ENCODE measurements at regions not wholly inside any gene's neighbourhood (a gene's known extent, or its start where the extent isn't known, plus 50 kb on each side); places are given as distances from the start of the nearest gene placed in this dataset.
"Not testable (repeated sequence)": the region's sequence is repeated elsewhere in the genome, so short reads cannot be mapped to it uniquely, and the experiment has no call there.

DNA sequence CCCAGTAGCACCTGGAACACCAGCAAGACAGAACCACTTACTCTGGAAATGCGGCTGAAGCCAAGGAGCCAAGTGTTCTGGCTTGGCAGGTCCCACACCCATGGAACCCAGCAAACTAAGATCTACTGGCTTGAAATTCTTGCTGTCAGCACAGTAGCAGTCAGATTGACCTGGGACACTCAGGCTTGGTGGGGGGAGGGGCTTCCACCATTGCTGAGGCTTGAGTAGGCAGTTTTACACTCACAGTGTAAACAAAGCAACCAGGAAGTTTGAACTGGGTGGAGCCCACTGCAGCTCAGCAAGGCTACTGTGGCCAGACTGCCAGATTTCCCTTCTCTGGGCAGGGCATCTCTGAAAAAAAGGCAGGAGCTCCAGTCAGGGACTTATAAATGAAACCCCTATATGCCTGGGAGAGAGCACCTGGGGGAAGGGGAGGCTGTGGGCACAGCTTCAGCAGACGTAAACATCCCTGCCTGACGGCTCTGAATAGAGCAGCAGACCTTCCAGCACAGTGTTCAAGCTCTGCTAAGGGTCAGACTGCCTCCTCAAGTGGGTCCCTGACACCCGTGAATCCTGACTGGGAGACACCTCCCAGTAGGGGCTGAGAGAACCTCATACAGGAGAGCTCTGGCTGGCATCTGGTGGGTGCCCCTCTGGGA, 121.2 kb downstream of the MTERF1 start:
- peak in 1 of 2 experiments; percentile 95 for DNase-seq (ENCODE audit: low read depth in 1 of 2, low spot score in 1 of 2)
- TF ChIP-seq JUND (IDR thresholded peaks at IDR 0.05; ENCODE audit: low read depth) = no peak
- in situ Hi-C loops (cut with HindIII; ENCODE audit: low pct_unique_long_range_greater_than_20kb, low sequenced_read_pairs) = no loop called here

DNA sequence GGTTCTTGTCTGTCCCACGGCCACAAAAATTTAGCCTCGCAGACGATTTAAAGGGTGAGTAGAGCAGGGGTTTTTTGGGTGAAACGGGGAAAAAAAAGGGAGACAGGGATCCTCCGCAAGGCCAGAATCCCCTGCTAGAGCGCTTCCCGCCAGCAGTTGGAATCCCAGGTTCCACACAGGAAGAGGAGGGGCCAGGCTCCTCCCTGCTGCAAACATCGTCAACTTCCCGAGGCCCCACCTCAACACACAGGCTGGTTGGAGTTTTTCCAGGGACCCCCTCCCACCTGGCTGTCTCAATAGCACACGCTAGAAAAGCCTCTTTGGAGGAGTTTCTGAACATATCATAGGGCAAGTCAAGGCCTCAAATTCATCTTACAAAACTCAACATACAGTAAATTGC, 112.7 kb downstream of the MTERF1 start:
- TF ChIP-seq JUND (IDR thresholded peaks at IDR 0.05; ENCODE audit: low read depth) = no peak
- in situ Hi-C loops (cut with HindIII; ENCODE audit: low pct_unique_long_range_greater_than_20kb, low sequenced_read_pairs) = no loop called here
- no peak for DNase-seq (ENCODE audit: low read depth in 1 of 2, low spot score in 1 of 2)

- no peak for TF ChIP-seq JUND (IDR thresholded peaks at IDR 0.05; ENCODE audit: low read depth)
- DNase-seq (ENCODE audit: low read depth in 1 of 2, low spot score in 1 of 2) = no peak
- in situ Hi-C loops (cut with HindIII; ENCODE audit: low pct_unique_long_range_greater_than_20kb, low sequenced_read_pairs) = no loop called here
These were observed 109.1 kb downstream of the MTERF1 start for GRCh38 chr7:91771394-91771793.

DNA sequence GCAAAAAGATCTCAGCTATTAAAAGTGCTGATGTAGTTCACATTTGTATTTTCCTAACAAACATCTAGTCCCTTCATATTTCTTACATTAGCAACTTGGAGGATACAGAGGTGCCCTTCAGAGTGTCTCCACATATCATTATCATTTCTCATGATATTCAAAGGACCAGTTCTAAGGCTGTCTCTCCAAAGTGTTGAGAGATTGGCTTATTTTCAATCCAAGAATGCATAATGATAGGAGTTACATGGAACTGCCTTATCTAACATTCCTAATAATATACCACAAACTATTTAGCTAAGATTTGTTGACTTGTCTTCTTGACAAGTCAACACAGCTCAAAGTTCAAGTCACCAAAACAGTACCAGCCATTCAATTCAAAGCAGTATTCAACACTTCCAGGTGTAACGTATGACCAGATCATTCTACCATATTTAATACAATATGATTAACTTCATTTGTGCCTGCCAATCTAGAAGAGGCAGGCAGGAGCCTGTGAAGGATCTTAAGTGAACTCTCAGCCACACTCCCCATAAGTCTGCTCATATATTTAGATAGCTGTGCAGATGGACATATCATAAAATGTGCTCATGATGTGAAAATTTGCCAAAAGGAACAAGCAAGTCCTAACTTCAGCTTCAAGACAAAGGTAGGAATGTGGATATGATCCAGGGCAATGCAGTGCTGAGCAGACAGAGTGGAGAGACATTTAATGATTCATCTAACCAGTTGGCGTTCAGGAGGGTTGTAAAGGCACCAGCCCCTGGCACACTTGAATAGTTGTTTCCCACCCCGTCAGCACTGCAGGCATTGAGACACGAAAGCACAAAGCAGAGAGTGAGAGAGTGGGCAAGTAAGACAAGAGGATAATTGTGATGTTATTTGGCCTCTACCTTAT, 108.3 kb downstream of the MTERF1 start:
- in situ Hi-C loops (cut with HindIII; ENCODE audit: low pct_unique_long_range_greater_than_20kb, low sequenced_read_pairs) = no loop called here
- TF ChIP-seq JUND (IDR thresholded peaks at IDR 0.05; ENCODE audit: low read depth) = no peak
- no peak for DNase-seq (ENCODE audit: low read depth in 1 of 2, low spot score in 1 of 2)

DNA sequence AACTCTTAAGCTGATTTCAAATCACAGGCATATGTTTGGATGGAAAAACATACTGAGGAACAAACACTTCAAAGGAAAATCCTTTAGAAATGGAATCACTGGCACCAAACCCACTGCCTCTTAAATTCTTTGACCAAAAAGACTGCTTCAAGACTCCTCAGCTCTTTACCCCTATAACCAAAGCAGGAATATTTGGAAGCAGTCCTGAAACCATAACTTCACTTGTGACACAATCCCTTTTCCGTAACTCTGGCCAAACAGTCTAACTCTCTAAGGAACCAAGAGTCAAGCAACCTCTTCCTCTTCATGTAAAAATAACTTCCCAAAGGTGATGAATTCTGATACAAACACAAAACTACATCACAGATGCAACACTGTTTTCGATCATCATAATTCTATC, 104.3 kb downstream of the MTERF1 start:
- no peak for TF ChIP-seq JUND (IDR thresholded peaks at IDR 0.05; ENCODE audit: low read depth)
- no peak for DNase-seq (ENCODE audit: low read depth in 1 of 2, low spot score in 1 of 2)
- in situ Hi-C loops (cut with HindIII; ENCODE audit: low pct_unique_long_range_greater_than_20kb, low sequenced_read_pairs) = no loop called here

DNA sequence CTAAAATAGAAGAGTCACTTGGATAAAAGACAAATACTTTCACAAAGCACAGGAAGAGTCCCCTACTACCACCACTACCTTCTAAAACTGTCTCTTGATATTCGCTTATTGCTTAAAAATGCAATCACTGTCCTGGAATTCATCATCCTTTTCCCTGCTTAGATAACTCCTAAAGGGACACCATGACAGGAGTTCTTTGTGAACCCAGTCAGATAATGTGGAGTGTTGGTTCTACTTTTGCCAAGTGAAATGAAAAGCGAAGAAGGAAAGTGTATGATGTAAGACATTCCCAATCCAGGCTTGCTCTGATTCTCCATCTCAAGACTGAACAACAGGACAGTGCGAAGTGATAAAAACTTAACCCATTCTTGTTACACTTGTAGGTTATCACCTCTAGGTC, 103.0 kb downstream of the MTERF1 start:
- in situ Hi-C loops (cut with HindIII; ENCODE audit: low pct_unique_long_range_greater_than_20kb, low sequenced_read_pairs) = no loop called here
- no peak for TF ChIP-seq JUND (IDR thresholded peaks at IDR 0.05; ENCODE audit: low read depth)
- DNase-seq (ENCODE audit: low read depth in 1 of 2, low spot score in 1 of 2) = no peak

DNA sequence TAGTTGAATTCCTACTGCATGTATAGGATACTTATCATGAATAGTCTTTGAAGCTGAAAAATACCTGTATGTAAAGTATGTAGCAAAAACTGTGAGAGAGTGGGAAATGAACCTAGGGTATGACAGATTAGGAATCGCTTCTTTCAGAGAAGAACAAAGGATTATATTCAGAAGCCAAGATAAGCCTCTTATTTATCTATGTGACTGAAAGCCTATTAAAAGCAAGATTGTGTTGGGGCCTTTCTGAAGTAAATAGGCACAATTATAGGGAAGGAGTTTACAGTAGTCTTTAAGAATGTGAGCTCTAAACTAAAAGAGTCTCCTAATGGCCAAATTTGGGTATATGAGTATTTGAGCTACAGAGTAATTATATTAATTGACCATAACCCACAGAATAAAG, 102.1 kb downstream of the MTERF1 start:
- in situ Hi-C loops (cut with HindIII; ENCODE audit: low pct_unique_long_range_greater_than_20kb, low sequenced_read_pairs) = no loop called here
- DNase-seq (ENCODE audit: low read depth in 1 of 2, low spot score in 1 of 2) = no peak
- TF ChIP-seq JUND (IDR thresholded peaks at IDR 0.05; ENCODE audit: low read depth) = no peak

GRCh38 chr7:91780521-91780920, 100.0 kb downstream of the MTERF1 start:
- DNase-seq (ENCODE audit: low read depth in 1 of 2, low spot score in 1 of 2) = no peak
- in situ Hi-C loops (cut with HindIII; ENCODE audit: low pct_unique_long_range_greater_than_20kb, low sequenced_read_pairs) = no loop called here
- no peak for TF ChIP-seq JUND (IDR thresholded peaks at IDR 0.05; ENCODE audit: low read depth)

DNA sequence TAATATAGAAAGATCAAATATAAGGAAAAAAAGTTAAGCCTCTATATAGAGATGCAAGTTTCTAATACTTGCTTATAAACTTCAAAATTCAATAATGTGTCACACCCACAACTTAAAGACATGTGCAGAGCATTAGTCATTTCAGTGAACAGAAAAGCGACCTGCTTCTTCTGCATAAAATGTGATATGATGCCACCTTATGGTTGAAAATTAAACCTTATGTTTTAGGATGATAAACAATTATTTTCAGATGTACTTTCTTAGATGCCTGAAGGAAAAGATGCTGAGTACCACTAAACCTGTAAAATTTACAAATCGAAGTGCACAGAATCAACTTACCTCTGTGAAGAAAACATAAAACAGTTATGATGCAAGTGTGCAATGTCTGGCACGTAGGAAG, 96.0 kb downstream of the MTERF1 start:
- TF ChIP-seq JUND (IDR thresholded peaks at IDR 0.05; ENCODE audit: low read depth) = no peak
- peak; percentile 40 to 57 for DNase-seq (ENCODE audit: low read depth in 1 of 2, low spot score in 1 of 2)
- in situ Hi-C loops (cut with HindIII; ENCODE audit: low pct_unique_long_range_greater_than_20kb, low sequenced_read_pairs) = no loop called here

GRCh38 chr7:91787931-91788330, 92.6 kb downstream of the MTERF1 start:
- no peak for TF ChIP-seq JUND (IDR thresholded peaks at IDR 0.05; ENCODE audit: low read depth)
- in situ Hi-C loops (cut with HindIII; ENCODE audit: low pct_unique_long_range_greater_than_20kb, low sequenced_read_pairs) = no loop called here

DNA sequence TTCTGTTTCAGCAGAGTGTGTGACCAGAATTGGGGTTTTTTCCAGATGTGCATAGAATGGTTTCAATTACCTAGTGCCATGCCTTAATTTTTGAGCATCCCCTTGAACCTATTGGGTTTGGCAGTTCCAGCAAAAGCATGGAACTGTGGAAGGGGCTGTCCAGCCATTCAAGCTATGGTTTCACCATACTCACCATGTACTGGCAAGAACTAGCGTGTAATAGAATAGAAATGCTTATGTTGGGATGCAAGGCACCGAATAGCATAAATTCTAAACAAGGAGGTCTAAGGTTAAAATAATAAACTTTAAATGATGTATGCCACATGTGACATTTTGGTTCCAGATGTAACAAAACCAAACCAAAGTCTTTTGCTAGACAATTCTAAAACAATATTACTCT, 91.4 kb downstream of the MTERF1 start:
- TF ChIP-seq JUND (IDR thresholded peaks at IDR 0.05; ENCODE audit: low read depth) = no peak
- no peak for DNase-seq (ENCODE audit: low read depth in 1 of 2, low spot score in 1 of 2)
- in situ Hi-C loops (cut with HindIII; ENCODE audit: low pct_unique_long_range_greater_than_20kb, low sequenced_read_pairs) = no loop called here

More at GRCh38 chr7:91787931-91788330, 92.6 kb downstream of the MTERF1 start:
- DNase-seq (ENCODE audit: low read depth in 1 of 2, low spot score in 1 of 2) = no peak

DNA sequence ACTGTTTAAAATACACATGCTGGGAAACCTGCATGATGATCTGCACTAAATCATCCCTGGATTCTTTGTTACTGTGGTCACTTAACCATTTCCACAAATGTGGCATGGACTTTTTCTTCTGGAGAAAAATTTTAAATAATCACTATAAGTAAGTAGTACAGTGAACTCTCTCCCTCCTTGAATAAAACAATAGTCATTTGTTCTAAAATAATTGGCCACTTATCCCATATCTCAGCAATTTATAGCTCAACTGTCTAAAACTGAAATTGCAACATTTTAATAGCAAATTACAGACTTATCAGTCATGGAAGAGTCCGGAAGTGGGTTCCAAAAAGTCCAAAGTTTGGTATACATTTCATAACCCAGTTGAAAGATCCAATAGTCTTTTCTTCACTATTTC, 90.9 kb downstream of the MTERF1 start:
- DNase-seq (ENCODE audit: low read depth in 1 of 2, low spot score in 1 of 2) = no peak
- in situ Hi-C loops (cut with HindIII; ENCODE audit: low pct_unique_long_range_greater_than_20kb, low sequenced_read_pairs) = no loop called here
- TF ChIP-seq JUND (IDR thresholded peaks at IDR 0.05; ENCODE audit: low read depth) = no peak

GRCh38 chr7:91790646-91791045, 89.9 kb downstream of the MTERF1 start:
- DNase-seq (ENCODE audit: low read depth in 1 of 2, low spot score in 1 of 2); in situ Hi-C loops (cut with HindIII; ENCODE audit: low pct_unique_long_range_greater_than_20kb, low sequenced_read_pairs): not testable (repeated sequence)
